Gastrocnemius medialis (tissue), 4 donors: ENCODE measurements at regions not wholly inside any gene's neighbourhood (a gene's known extent, or its start where the extent isn't known, plus 50 kb on each side); places are given as distances from the start of the nearest gene placed in this dataset.

ENCODE experiments used
- ATAC-seq, 2 donors: fragments of 150-250 bp; one replicate each; pipeline ENCODE4 v1.9.1; 2016
- DNase-seq, 2 donors: peaks; one replicate each; pipeline ENCODE4 v3.0.0-alpha.2; 2019
- H3K27ac ChIP-seq, 4 donors: fragments of 200-600 bp; sonication (generic); 1 replicate in 1 of 4; 2 replicates in 3 of 4; pipeline ENCODE4 v1.5.1; 2016 to 2018; ENCODE audit warnings: mild to moderate bottlenecking in 2 of 4, moderate library complexity in 1 of 4
- H3K27me3 ChIP-seq, 3 donors: fragments of 200-600 bp; sonication (generic) in 2 of 3; 1 replicate in 1 of 3; 2 replicates in 2 of 3; pipeline versions ENCODE4 v1.5.1 to v1.6.0; 2016 to 2019; ENCODE audit warnings: mild to moderate bottlenecking in 1 of 3, moderate library complexity in 1 of 3
- H3K36me3 ChIP-seq, 2 donors: fragments of 200-600 bp; sonication (generic) in 1 of 2; one replicate each; pipeline ENCODE4 v1.5.1; 2017 to 2018
- H3K4me1 ChIP-seq, 2 donors: fragments of 200-600 bp; sonication (generic) in 1 of 2; one replicate each; pipeline ENCODE4 v1.5.1; 2016 to 2017; ENCODE audit warnings: mild to moderate bottlenecking in 2 of 2
- H3K4me3 ChIP-seq, 4 donors: fragments of 200-600 bp; sonication (generic) in 3 of 4; 1 replicate in 1 of 4; 2 replicates in 3 of 4; pipeline ENCODE4 v1.5.1; 2016 to 2019; ENCODE audit warnings: mild to moderate bottlenecking in 2 of 4
- H3K9me3 ChIP-seq, 3 donors: fragments of 200-600 bp; sonication (generic) in 2 of 3; 1 replicate in 1 of 3; 2 replicates in 2 of 3; pipeline ENCODE4 v1.5.1; 2016 to 2019
- CTCF ChIP-seq, 5 experiments: fragments of 450-650 bp in 3 of 5; fragments of 200-600 bp in 2 of 5; sonication (generic) in 2 of 5; IDR thresholded peaks in 4 of 5; conservative IDR thresholded peaks in 1 of 5; 1 replicate in 4 of 5; 2 replicates in 1 of 5; pipeline ENCODE4 v1.5.1; 2016 to 2019; ENCODE audit warnings: antibody characterized with exemption in 5 of 5, mild to moderate bottlenecking in 3 of 5, moderate library complexity in 3 of 5
- POLR2A ChIP-seq, 2 donors: fragments of 450-650 bp; IDR thresholded peaks; one replicate each; pipeline ENCODE4 v1.6.1; 2017; ENCODE audit warnings: antibody characterized with exemption in 2 of 2, mild to moderate bottlenecking in 2 of 2, moderate library complexity in 2 of 2
- in situ Hi-C, 4 donors: fragments of 200-750 bp; cut with MboI; loops; one replicate each; pipeline versions ENCODE4 v1.15.0 to v1.8.0; 2017; ENCODE audit warnings: low sequenced_read_pairs in 4 of 4
- intact Hi-C: fragments of 100-400 bp; cut with DNase I; formaldehyde crosslinking; loops from one replicate; pipeline ENCODE4 v1.15.1; 2023; ENCODE audit warnings: low total_unique reads

- TF ChIP-seq POLR2A (IDR thresholded peaks at IDR 0.05), result no peak
- TF ChIP-seq CTCF (IDR thresholded peaks at IDR 0.05 in 4 of 5, conservative IDR thresholded peaks at IDR 0.05 in 1 of 5), result no peak
- ATAC-seq (no peak), DNase-seq (no peak)
- Histone ChIP-seq H3K9me3 (no peaks in the 10 kb centered on the region), H3K4me1 (no peaks in the 10 kb centered on the region), H3K36me3 (no peaks in the 10 kb centered on the region), H3K27ac (no peak overlapping the region), H3K27me3 (no peaks in the 10 kb centered on the region), H3K4me3 (no peak overlapping the region)
- intact Hi-C loops, result no loop called here
- in situ Hi-C loops, result no loop called here
Measured at GRCh38 chr1:189657715-189658114, 819.9 kb downstream of the BRINP3 start.

GRCh38 chr1:189658381-189658780 is 819.3 kb downstream of the BRINP3 start:
- Histone ChIP-seq H3K4me1 (no peaks in the 10 kb centered on the region), H3K9me3 (no peaks in the 10 kb centered on the region), H3K27me3 (no peaks in the 10 kb centered on the region), H3K36me3 (no peaks in the 10 kb centered on the region), H3K27ac (no peak overlapping the region), H3K4me3 (no peak overlapping the region)
- in situ Hi-C loops, result no loop called here
- no peak for DNase-seq
- TF ChIP-seq CTCF (IDR thresholded peaks at IDR 0.05 in 4 of 5, conservative IDR thresholded peaks at IDR 0.05 in 1 of 5) (no peak), POLR2A (IDR thresholded peaks at IDR 0.05) (no peak)
- no peak for ATAC-seq
- intact Hi-C loops, result no loop called here

GRCh38 chr1:189659731-189660130 is 817.9 kb downstream of the BRINP3 start:
- no peaks in the 10 kb centered on the region for H3K9me3 ChIP-seq
- no peak for DNase-seq
- no peaks in the 10 kb centered on the region for H3K4me1 ChIP-seq
- no peak overlapping the region for H3K4me3 ChIP-seq
- no peak for TF ChIP-seq CTCF (IDR thresholded peaks at IDR 0.05 in 4 of 5, conservative IDR thresholded peaks at IDR 0.05 in 1 of 5)
- TF ChIP-seq POLR2A (IDR thresholded peaks at IDR 0.05), result no peak
- intact Hi-C loops, result no loop called here
- H3K27me3 ChIP-seq, result no peaks in the 10 kb centered on the region
- no peaks in the 10 kb centered on the region for H3K36me3 ChIP-seq
- no peak for ATAC-seq
- H3K27ac ChIP-seq, result no peak overlapping the region
- in situ Hi-C loops, result no loop called here

GRCh38 chr1:189662190-189662589 is 815.5 kb downstream of the BRINP3 start:
- H3K27me3 ChIP-seq, result no peaks in the 10 kb centered on the region
- H3K9me3 ChIP-seq, result no peaks in the 10 kb centered on the region
- no peaks in the 10 kb centered on the region for H3K36me3 ChIP-seq
- in situ Hi-C loops (no loop called here), intact Hi-C loops (no loop called here)
- H3K27ac ChIP-seq, result no peak overlapping the region
- no peaks in the 10 kb centered on the region for H3K4me1 ChIP-seq
- no peak for ATAC-seq
- H3K4me3 ChIP-seq, result no peak overlapping the region
- no peak for DNase-seq
- TF ChIP-seq CTCF (IDR thresholded peaks at IDR 0.05 in 4 of 5, conservative IDR thresholded peaks at IDR 0.05 in 1 of 5) (no peak), POLR2A (IDR thresholded peaks at IDR 0.05) (no peak)

- Histone ChIP-seq H3K9me3 (no peaks in the 10 kb centered on the region), H3K36me3 (no peaks in the 10 kb centered on the region), H3K27ac (no peak overlapping the region), H3K27me3 (no peaks in the 10 kb centered on the region), H3K4me3 (no peak overlapping the region), H3K4me1 (no peaks in the 10 kb centered on the region)
- DNase-seq, result no peak
- intact Hi-C loops, result no loop called here
- ATAC-seq, result no peak
- in situ Hi-C loops, result no loop called here
- no peak for TF ChIP-seq CTCF (IDR thresholded peaks at IDR 0.05 in 4 of 5, conservative IDR thresholded peaks at IDR 0.05 in 1 of 5)
- TF ChIP-seq POLR2A (IDR thresholded peaks at IDR 0.05), result no peak
Measured at GRCh38 chr1:189669846-189670245, 807.8 kb downstream of the BRINP3 start.
